ENCODE measurements at regions not wholly inside any gene's neighbourhood (a gene's known extent, or its start where the extent isn't known, plus 50 kb on each side); places are given as distances from the start of the nearest gene placed in this dataset.

DNA sequence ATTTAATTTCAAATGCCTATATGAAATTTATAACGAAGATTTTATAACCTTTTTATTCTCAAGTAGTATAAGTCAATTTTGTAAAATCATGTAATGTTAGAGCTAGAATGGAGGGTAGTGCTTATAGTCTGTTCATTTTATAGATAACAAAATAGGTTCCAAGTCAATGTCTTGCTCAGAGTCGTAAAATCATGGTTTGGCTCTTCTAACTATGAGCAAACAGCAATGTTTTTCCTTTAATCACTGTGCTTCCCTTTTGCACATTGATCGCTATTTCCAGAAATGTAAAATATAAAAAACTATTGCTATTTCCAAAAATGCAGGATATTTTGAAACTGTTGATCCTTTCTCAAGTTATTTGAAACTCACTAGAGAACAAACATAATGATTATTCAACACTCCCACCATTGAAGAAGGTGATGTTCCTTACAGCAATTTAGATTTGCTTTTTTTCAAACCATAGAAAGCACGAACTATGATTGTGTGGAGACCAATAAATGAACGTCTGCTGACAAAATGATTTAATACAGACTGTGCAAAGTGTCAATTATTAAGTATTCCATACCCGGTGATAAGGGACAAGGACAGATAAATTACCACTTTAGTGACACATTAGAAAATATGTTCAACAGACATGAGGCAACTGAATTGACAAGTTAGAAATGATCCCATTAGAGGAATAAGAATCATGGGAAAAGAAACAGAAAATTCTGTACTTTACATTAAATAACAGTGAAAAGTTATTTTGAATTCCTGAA lies 412.1 kb upstream of the TECRL start (continued):
- no peak for TF ChIP-seq ZNF462 (CRISPR knock-in tag; IDR thresholded peaks at IDR 0.05)

DNA sequence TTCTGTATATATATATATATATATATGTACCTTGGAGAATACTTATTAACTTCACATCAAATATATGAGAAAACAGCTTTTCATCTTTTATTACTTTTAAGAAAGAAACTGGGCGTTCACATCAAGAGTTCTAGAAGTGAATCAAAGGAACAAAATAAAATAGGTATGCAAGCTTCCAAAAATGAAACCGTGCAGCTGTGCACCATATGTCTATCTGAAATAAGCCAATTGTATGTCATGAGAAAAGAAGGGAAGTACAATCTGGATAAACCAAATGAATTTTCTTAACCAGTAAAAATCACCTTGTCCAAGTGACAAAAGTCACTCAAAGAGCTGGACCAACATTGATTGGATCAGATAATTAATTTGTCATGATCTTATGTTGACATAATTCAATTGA lies 405.4 kb upstream of the TECRL start:
- no peak overlapping the region for H3K27ac Mint-ChIP-seq
- no peaks in the 10 kb centered on the region for H3K9me3 Mint-ChIP-seq

More for the DNA sequence above, 405.4 kb upstream of the TECRL start:
- H3K4me3 ChIP-seq, result no peak overlapping the region
- H3K36me3 ChIP-seq (ENCODE audit: insufficient read depth), result no peaks in the 10 kb centered on the region
- no peaks in the 10 kb centered on the region for H3F3A ChIP-seq (replicated peaks; ENCODE audit: low read depth)
- TF ChIP-seq ZNF462 (CRISPR knock-in tag; IDR thresholded peaks at IDR 0.05) (no peak), NANOG (IDR thresholded peaks at IDR 0.05; ENCODE audit: borderline replicate concordance) (no peak)
- no peaks in the 10 kb centered on the region for H3K27me3 ChIP-seq (ENCODE audit: insufficient read depth)
- no peak overlapping the region for H3K27ac ChIP-seq (ENCODE audit: low read depth)
- no peaks in the 10 kb centered on the region for H3K4me1 ChIP-seq (ENCODE audit: insufficient read depth)
- DNase-seq (ENCODE audit: low spot score) (no peak), ATAC-seq (no peak)
- H3K9me2 ChIP-seq (ENCODE audit: insufficient read depth), result no peaks in the 10 kb centered on the region
- H3K27me3 Mint-ChIP-seq (ENCODE audit: insufficient read depth, low read depth, poor library complexity), result no peaks in the 10 kb centered on the region
- no peaks in the 10 kb centered on the region for H4K20me1 ChIP-seq (replicated peaks; ENCODE audit: insufficient read depth)
- no peak overlapping the region for H3K4me2 ChIP-seq
- H3K36me3 Mint-ChIP-seq (ENCODE audit: low read depth), result no peaks in the 10 kb centered on the region
- no peaks in the 10 kb centered on the region; the same call in 1 of the 3 replicates for H3K4me1 Mint-ChIP-seq
- no peaks in the 10 kb centered on the region for H3K79me2 ChIP-seq (replicated peaks; ENCODE audit: insufficient read depth)
- no peak overlapping the region for H3K4me3 Mint-ChIP-seq
- no peak overlapping the region for H2AFZ ChIP-seq

Data from GM23338 (cell line).